SU-DHL-6 (cell line): ENCODE measurements at regions not wholly inside any gene's neighbourhood (a gene's known extent, or its start where the extent isn't known, plus 50 kb on each side); places are given as distances from the start of the nearest gene placed in this dataset.

ENCODE experiments used
- CTCF ChIP-seq: fragments of 200-600 bp; sonication (generic); IDR thresholded peaks from one replicate; pipeline ENCODE4 v1.5.1; 2017; ENCODE audit warnings: antibody characterized with exemption, mild to moderate bottlenecking, low read length, moderate library complexity; ENCODE audit not compliant: insufficient read depth, poor library complexity, severe bottlenecking
- EZH2phosphoT487 ChIP-seq: fragments of 200-600 bp; sonication (generic), shearing (Covaris generic); conservative IDR thresholded peaks from 2 replicates; pipeline ENCODE4 v1.6.1; 2018; ENCODE audit warnings: mild to moderate bottlenecking, antibody characterized with exemption, low read length, moderate library complexity, mixed read lengths

- TF ChIP-seq CTCF: no peak
- TF ChIP-seq EZH2phosphoT487: no peak
These were observed 319.9 kb downstream of the TSN start for GRCh38 chr2:122075381-122075780.
